HepG2 (cell line): ENCODE measurements at regions not wholly inside any gene's neighbourhood (a gene's known extent, or its start where the extent isn't known, plus 50 kb on each side); places are given as distances from the start of the nearest gene placed in this dataset.

Experiments used
- BRCA1 ChIP-seq: sonication (generic); formaldehyde crosslinking; IDR thresholded peaks from 2 replicates; pipeline ENCODE4 v1.4.0; 2020; ENCODE audit warnings: missing genetic modification reagents
- ELF3 ChIP-seq: IDR thresholded peaks from 2 replicates; pipeline ENCODE4 v1.6.1; 2016; ENCODE audit warnings: missing genetic modification reagents, missing compliant biosample characterization
- HMG20A ChIP-seq: IDR thresholded peaks from 2 replicates; pipeline ENCODE4 v1.6.1; 2016; ENCODE audit warnings: borderline replicate concordance
- SMARCC2 ChIP-seq: fragments of 450-650 bp; IDR thresholded peaks from 2 replicates; pipeline ENCODE4 v1.6.1; 2017; ENCODE audit warnings: antibody characterized with exemption, mild to moderate bottlenecking
- XRCC5 ChIP-seq: fragments of 200-400 bp; formaldehyde crosslinking; optimal IDR thresholded peaks from 2 replicates; pipeline ENCODE3; 2017; ENCODE audit warnings: mild to moderate bottlenecking, low read length
- ZBTB20 ChIP-seq: sonication (generic); formaldehyde crosslinking; IDR thresholded peaks from 2 replicates; pipeline ENCODE4 v1.8.1; 2023; ENCODE audit warnings: missing genetic modification reagents, low read depth, mild to moderate bottlenecking, borderline replicate concordance
- ZNF260 ChIP-seq: sonication (generic); formaldehyde crosslinking; IDR thresholded peaks from 2 replicates; pipeline ENCODE4 v1.4.0; 2020; ENCODE audit warnings: missing genetic modification reagents, low read depth, mild to moderate bottlenecking, borderline replicate concordance
- ZNF317 ChIP-seq: sonication (generic); formaldehyde crosslinking; IDR thresholded peaks from 2 replicates; pipeline ENCODE4 v1.5.0; 2020; ENCODE audit warnings: mild to moderate bottlenecking, missing genetic modification reagents
- ZNF501 ChIP-seq: sonication (generic); formaldehyde crosslinking; IDR thresholded peaks from 2 replicates; pipeline ENCODE4 v1.5.1; 2020; ENCODE audit warnings: mild to moderate bottlenecking, moderate library complexity, missing genetic modification reagents
- ZNF547 ChIP-seq: sonication (generic); formaldehyde crosslinking; IDR thresholded peaks from 2 replicates; pipeline ENCODE4 v1.5.1; 2020; ENCODE audit warnings: mild to moderate bottlenecking, missing genetic modification reagents
- ZNF747 ChIP-seq: sonication (generic); formaldehyde crosslinking; IDR thresholded peaks from 2 replicates; pipeline ENCODE4 v1.8.1; 2023; ENCODE audit warnings: missing genetic modification reagents, mild to moderate bottlenecking, borderline replicate concordance
- TF ChIP-seq, protein P1 (sequence below): sonication (generic); formaldehyde crosslinking; IDR thresholded peaks from 2 replicates; pipeline ENCODE4 v1.4.0; 2020; ENCODE audit warnings: missing genetic modification reagents; ENCODE audit errors: not compliant biosample characterization
- TF ChIP-seq, protein P2 (sequence below): sonication (generic); formaldehyde crosslinking; IDR thresholded peaks from one replicate; pipeline ENCODE4 v1.5.1; 2020; ENCODE audit warnings: mild to moderate bottlenecking, missing genetic modification reagents; ENCODE audit errors: not compliant biosample characterization
- TF ChIP-seq, protein P3 (sequence below): sonication (generic); formaldehyde crosslinking; IDR thresholded peaks from 2 replicates; pipeline ENCODE4 v1.4.0; 2020; ENCODE audit warnings: low read depth, mild to moderate bottlenecking, missing genetic modification reagents
- TF ChIP-seq, protein P4 (sequence below): sonication (generic); formaldehyde crosslinking; IDR thresholded peaks from 2 replicates; pipeline ENCODE4 v1.5.0; 2020; ENCODE audit warnings: mild to moderate bottlenecking, missing genetic modification reagents

DNA sequence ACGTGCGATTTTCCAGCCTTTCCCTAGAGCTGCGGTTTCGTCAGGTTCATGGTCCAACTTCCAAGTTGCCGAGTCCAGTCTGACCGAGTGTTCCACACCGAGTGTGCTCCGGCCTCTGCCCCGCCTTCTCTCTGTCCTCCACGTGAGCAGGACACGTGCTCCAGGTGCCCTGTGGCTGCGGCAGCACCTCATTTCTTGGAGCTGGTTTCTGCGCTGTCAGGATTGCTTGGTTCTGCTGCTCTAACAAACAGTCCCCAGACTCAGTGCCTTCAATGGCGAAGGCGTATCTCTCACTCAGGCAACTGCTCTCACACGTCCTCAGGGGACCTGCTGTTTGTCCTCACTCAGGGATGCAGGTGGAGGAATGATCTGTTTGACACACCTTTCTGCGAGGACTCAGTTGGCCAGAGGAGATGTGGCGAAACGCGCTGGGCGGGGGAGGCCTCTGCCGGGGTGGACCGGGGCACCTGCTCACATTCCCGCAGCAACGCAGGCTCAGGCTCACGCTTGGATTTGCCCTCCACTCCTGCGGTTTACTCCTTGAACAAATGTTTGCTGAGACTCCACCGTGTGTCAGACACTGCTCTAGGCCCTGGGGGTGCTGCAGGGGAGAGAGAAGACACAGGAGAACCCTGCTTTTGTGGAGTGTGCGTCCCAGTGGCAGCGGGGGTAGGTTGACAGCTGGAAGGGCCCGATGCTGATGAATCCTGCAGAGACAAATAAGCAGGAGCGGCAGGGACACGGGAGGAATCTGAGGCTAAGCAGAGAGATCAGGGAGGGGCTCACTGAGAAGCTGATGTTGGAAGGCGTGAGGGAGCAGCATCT lies 63.4 kb upstream of the FBRSL1 start (continued):
- TF ChIP-seq, protein P1, sequence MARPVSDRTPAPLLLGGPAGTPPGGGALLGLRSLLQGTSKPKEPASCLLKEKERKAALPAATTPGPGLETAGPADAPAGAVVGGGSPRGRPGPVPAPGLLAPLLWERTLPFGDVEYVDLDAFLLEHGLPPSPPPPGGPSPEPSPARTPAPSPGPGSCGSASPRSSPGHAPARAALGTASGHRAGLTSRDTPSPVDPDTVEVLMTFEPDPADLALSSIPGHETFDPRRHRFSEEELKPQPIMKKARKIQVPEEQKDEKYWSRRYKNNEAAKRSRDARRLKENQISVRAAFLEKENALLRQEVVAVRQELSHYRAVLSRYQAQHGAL (CRISPR knock-in tag), result no peak
- peak; percentile 71; the same call in 1 of the 2 replicates for TF ChIP-seq BRCA1 (CRISPR knock-in tag)
- TF ChIP-seq, protein P2, sequence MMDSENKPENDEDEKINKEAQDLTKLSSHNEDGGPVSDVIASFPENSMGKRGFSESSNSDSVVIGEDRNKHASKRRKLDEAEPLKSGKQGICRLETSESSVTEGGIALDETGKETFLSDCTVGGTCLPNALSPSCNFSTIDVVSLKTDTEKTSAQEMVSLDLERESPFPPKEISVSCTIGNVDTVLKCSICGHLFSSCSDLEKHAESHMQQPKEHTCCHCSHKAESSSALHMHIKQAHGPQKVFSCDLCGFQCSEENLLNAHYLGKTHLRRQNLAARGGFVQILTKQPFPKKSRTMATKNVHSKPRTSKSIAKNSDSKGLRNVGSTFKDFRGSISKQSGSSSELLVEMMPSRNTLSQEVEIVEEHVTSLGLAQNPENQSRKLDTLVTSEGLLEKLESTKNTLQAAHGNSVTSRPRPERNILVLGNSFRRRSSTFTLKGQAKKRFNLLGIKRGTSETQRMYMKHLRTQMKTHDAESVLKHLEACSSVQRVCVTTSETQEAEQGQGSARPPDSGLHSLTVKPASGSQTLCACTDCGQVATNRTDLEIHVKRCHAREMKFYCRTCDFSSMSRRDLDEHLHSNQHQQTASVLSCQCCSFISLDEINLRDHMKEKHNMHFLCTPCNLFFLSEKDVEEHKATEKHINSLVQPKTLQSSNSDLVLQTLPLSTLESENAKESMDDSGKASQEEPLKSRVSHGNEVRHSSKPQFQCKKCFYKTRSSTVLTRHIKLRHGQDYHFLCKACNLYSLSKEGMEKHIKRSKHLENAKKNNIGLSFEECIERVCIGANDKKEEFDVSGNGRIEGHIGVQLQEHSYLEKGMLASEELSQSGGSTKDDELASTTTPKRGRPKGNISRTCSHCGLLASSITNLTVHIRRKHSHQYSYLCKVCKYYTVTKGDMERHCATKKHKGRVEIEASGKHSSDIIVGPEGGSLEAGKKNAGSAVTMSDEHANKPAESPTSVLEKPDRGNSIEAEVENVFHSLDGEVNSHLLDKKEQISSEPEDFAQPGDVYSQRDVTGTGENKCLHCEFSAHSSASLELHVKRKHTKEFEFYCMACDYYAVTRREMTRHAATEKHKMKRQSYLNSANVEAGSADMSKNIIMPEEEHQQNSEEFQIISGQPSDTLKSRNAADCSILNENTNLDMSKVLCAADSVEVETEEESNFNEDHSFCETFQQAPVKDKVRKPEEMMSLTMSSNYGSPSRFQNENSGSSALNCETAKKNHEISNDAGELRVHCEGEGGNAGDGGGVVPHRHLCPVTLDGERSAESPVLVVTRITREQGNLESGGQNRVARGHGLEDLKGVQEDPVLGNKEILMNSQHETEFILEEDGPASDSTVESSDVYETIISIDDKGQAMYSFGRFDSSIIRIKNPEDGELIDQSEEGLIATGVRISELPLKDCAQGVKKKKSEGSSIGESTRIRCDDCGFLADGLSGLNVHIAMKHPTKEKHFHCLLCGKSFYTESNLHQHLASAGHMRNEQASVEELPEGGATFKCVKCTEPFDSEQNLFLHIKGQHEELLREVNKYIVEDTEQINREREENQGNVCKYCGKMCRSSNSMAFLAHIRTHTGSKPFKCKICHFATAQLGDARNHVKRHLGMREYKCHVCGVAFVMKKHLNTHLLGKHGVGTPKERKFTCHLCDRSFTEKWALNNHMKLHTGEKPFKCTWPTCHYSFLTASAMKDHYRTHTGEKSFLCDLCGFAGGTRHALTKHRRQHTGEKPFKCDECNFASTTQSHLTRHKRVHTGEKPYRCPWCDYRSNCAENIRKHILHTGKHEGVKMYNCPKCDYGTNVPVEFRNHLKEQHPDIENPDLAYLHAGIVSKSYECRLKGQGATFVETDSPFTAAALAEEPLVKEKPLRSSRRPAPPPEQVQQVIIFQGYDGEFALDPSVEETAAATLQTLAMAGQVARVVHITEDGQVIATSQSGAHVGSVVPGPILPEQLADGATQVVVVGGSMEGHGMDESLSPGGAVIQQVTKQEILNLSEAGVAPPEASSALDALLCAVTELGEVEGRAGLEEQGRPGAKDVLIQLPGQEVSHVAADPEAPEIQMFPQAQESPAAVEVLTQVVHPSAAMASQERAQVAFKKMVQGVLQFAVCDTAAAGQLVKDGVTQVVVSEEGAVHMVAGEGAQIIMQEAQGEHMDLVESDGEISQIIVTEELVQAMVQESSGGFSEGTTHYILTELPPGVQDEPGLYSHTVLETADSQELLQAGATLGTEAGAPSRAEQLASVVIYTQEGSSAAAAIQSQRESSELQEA (CRISPR knock-in tag), result peak; percentile 90
- TF ChIP-seq XRCC5, result peak; percentile 28
- TF ChIP-seq, protein P3, sequence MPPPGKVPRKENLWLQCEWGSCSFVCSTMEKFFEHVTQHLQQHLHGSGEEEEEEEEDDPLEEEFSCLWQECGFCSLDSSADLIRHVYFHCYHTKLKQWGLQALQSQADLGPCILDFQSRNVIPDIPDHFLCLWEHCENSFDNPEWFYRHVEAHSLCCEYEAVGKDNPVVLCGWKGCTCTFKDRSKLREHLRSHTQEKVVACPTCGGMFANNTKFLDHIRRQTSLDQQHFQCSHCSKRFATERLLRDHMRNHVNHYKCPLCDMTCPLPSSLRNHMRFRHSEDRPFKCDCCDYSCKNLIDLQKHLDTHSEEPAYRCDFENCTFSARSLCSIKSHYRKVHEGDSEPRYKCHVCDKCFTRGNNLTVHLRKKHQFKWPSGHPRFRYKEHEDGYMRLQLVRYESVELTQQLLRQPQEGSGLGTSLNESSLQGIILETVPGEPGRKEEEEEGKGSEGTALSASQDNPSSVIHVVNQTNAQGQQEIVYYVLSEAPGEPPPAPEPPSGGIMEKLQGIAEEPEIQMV, result peak; percentile 56; the same call in 1 of the 2 replicates
- peak; percentile 83; the same call in 1 of the 2 replicates for TF ChIP-seq ZNF501 (CRISPR knock-in tag)
- TF ChIP-seq ZNF260 (CRISPR knock-in tag), result no peak
- TF ChIP-seq ELF3 (CRISPR knock-in tag), result peak; percentile 66; the same call in 1 of the 2 replicates
- TF ChIP-seq ZBTB20 (CRISPR knock-in tag), result peak; percentile 91; the same call in 1 of the 2 replicates
- peak; percentile 41; the same call in 1 of the 2 replicates for TF ChIP-seq HMG20A (CRISPR knock-in tag)
- no peak for TF ChIP-seq ZNF317 (CRISPR knock-in tag)
- TF ChIP-seq SMARCC2, result no peak
- 0 out of 2 replicates have a peak, but pooled peaks have one; percentile 63 for TF ChIP-seq ZNF747 (CRISPR knock-in tag)
- TF ChIP-seq, protein P4, sequence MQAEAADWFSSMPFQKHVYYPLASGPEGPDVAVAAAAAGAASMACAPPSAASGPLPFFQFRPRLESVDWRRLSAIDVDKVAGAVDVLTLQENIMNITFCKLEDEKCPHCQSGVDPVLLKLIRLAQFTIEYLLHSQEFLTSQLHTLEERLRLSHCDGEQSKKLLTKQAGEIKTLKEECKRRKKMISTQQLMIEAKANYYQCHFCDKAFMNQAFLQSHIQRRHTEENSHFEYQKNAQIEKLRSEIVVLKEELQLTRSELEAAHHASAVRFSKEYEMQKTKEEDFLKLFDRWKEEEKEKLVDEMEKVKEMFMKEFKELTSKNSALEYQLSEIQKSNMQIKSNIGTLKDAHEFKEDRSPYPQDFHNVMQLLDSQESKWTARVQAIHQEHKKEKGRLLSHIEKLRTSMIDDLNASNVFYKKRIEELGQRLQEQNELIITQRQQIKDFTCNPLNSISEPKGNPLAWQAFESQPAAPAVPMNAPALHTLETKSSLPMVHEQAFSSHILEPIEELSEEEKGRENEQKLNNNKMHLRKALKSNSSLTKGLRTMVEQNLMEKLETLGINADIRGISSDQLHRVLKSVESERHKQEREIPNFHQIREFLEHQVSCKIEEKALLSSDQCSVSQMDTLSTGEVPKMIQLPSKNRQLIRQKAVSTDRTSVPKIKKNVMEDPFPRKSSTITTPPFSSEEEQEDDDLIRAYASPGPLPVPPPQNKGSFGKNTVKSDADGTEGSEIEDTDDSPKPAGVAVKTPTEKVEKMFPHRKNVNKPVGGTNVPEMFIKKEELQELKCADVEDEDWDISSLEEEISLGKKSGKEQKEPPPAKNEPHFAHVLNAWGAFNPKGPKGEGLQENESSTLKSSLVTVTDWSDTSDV (CRISPR knock-in tag), result peak; percentile 94; the same call in 1 of the 2 replicates
- peak; percentile 84; the same call in 1 of the 2 replicates for TF ChIP-seq ZNF547 (CRISPR knock-in tag)
